ENCODE measurements at regions not wholly inside any gene's neighbourhood (a gene's known extent, or its start where the extent isn't known, plus 50 kb on each side); places are given as distances from the start of the nearest gene placed in this dataset.

DNA sequence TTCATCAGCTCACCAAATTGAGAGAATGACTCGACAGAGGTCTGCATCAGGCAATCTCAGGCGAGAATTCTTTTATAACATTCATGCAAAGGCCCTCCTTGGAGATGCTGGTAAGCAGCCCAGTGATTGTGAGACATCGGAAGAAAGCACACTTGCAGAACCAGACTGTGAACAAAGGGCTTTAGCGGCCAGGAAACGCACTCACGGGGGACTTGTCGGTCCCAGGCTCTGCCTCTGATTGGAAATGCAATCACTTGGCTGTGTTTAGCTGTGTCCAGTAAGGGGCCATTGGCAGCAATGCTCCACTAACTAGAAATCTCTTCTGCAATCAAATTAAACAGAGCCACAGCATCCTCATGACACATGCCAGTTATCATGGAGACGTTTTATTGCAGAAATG lies 226.7 kb upstream of the CDH13 start:
- FAIRE-seq (no peak), DNase-seq (ENCODE audit: low read depth, low spot score) (no peak), ATAC-seq (no peak)
- SMC1A ChIA-PET (ENCODE audit: uncharacterized antibody, unreplicated experiment), result no interaction called here
- no peak overlapping the region for H3K4me3 ChIP-seq
- H3K79me2 ChIP-seq (ENCODE audit: control insufficient read depth, insufficient read depth, low read length), result no peaks in the 10 kb centered on the region
- intact Hi-C loops (cut with micrococcal nuclease; ENCODE audit: unreplicated experiment), result no loop called here
- no peak overlapping the region for H3K9ac ChIP-seq (ENCODE audit: control insufficient read depth, insufficient read depth, low read length)
- CTCF ChIA-PET, result no interaction called here
- TF ChIP-seq FOS (IDR thresholded peaks at IDR 0.05; ENCODE audit: borderline replicate concordance, extremely low read depth, insufficient read length) (no peak), SUPT20H (IDR thresholded peaks at IDR 0.05; ENCODE audit: borderline replicate concordance, control insufficient read depth, low read depth, low read length) (no peak), BRCA1 (IDR thresholded peaks at IDR 0.05; ENCODE audit: low read depth, low read length) (no peak), SKIL (IDR thresholded peaks at IDR 0.05; ENCODE audit: low read depth, poor library complexity, severe bottlenecking) (no peak), MEF2B (IDR thresholded peaks at IDR 0.05; ENCODE audit: partially characterized antibody, poor library complexity, severe bottlenecking) (no peak), CHD4 (IDR thresholded peaks at IDR 0.05) (no peak), NFYA (IDR thresholded peaks at IDR 0.05; ENCODE audit: borderline replicate concordance, low read depth, low read length) (no peak)
- TF ChIP-seq, protein P1, sequence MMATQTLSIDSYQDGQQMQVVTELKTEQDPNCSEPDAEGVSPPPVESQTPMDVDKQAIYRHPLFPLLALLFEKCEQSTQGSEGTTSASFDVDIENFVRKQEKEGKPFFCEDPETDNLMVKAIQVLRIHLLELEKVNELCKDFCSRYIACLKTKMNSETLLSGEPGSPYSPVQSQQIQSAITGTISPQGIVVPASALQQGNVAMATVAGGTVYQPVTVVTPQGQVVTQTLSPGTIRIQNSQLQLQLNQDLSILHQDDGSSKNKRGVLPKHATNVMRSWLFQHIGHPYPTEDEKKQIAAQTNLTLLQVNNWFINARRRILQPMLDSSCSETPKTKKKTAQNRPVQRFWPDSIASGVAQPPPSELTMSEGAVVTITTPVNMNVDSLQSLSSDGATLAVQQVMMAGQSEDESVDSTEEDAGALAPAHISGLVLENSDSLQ (IDR thresholded peaks at IDR 0.05), result no peak
- POLR2A ChIA-PET, result no interaction called here
- in situ Hi-C loops (cut with MboI), result no loop called here
- H3K4me1 ChIP-seq (ENCODE audit: control insufficient read depth, insufficient read depth, low read length), result no peaks in the 10 kb centered on the region
- H2AFZ ChIP-seq (ENCODE audit: control insufficient read depth, low read depth, low read length), result no peak overlapping the region
- H3K9me3 ChIP-seq (replicated peaks; ENCODE audit: control insufficient read depth, insufficient read depth, low read length), result no peaks in the 10 kb centered on the region
- H3K36me3 ChIP-seq (ENCODE audit: control insufficient read depth in 2 of 2, insufficient read depth in 2 of 2, low read length in 1 of 2), result no peaks in the 10 kb centered on the region
- no TSS peak for BruUV-seq (replicated peaks)
- no peaks in the 10 kb centered on the region for H4K20me1 ChIP-seq (ENCODE audit: control insufficient read depth, insufficient read depth)
- RAD21 ChIA-PET (ENCODE audit: unreplicated experiment), result no interaction called here
- no peak overlapping the region for H3K27ac ChIP-seq (ENCODE audit: control insufficient read depth, insufficient read depth)
- 1% methylated on average over 8 of the region's 8 CpGs for WGBS (ENCODE audit: insufficient coverage, insufficient replicate concordance, low lambda C conversion rate, missing lambda C conversion rate)
- H3K4me2 ChIP-seq (ENCODE audit: control insufficient read depth, insufficient read depth), result no peak overlapping the region
- H3K27me3 ChIP-seq (replicated peaks in 1 of 2; ENCODE audit: control insufficient read depth in 2 of 2, insufficient read depth in 2 of 2, low read length in 1 of 2), result peaks cover 0 to 2% of the 10 kb centered on the region in 2 experiments; a peak in 2 of 4 replicates

All from GM12878 (cell line).